H9 (cell line): ENCODE measurements at regions not wholly inside any gene's neighbourhood (a gene's known extent, or its start where the extent isn't known, plus 50 kb on each side); places are given as distances from the start of the nearest gene placed in this dataset.

Source experiments
- DNase-seq: peaks from one replicate; pipeline ENCODE4 v3.0.0-alpha.2; 2017
- H2AFZ ChIP-seq: one replicate; pipeline ENCODE4 v1.6.1; 2013; ENCODE audit warnings: mild to moderate bottlenecking, low read length, control low read depth, moderate library complexity
- H2AK5ac ChIP-seq: 2 replicates; pipeline ENCODE4 v1.6.1; 2013; ENCODE audit warnings: low read length, control low read depth, mixed read lengths; ENCODE audit not compliant: insufficient read length
- H2BK120ac ChIP-seq: one replicate; pipeline ENCODE4 v1.6.1; 2013; ENCODE audit warnings: low read depth, mild to moderate bottlenecking, low read length, control low read depth, inconsistent platforms; ENCODE audit not compliant: poor library complexity, severe bottlenecking
- H2BK12ac ChIP-seq: 2 replicates; pipeline ENCODE4 v1.6.1; 2013; ENCODE audit warnings: low read length, control low read depth, mixed read lengths, low read depth; ENCODE audit not compliant: insufficient read length
- H2BK15ac ChIP-seq: 2 replicates; pipeline ENCODE4 v1.6.1; 2013; ENCODE audit warnings: low read depth, low read length, control low read depth
- H2BK20ac ChIP-seq: one replicate; pipeline ENCODE4 v1.6.1; 2013; ENCODE audit warnings: low read depth, mild to moderate bottlenecking, low read length, control low read depth, inconsistent platforms; ENCODE audit not compliant: poor library complexity, severe bottlenecking
- H2BK5ac ChIP-seq: 2 replicates; pipeline ENCODE4 v1.6.1; 2013; ENCODE audit warnings: low read length, control low read depth, mixed read lengths; ENCODE audit not compliant: insufficient read length
- H3K14ac ChIP-seq: 2 replicates; pipeline ENCODE4 v1.6.1; 2013; ENCODE audit warnings: low read length, control low read depth; ENCODE audit not compliant: insufficient read depth
- H3K18ac ChIP-seq: 2 replicates; pipeline ENCODE4 v1.6.1; 2013; ENCODE audit warnings: low read depth, mild to moderate bottlenecking, mixed read lengths, low read length, control low read depth; ENCODE audit not compliant: insufficient read length
- H3K23ac ChIP-seq: 2 replicates; pipeline ENCODE4 v1.6.1; 2013; ENCODE audit warnings: low read length, control low read depth, mixed read lengths, low read depth; ENCODE audit not compliant: insufficient read length
- H3K23me2 ChIP-seq: 2 replicates; pipeline ENCODE4 v1.6.1; 2013; ENCODE audit warnings: low read depth, mild to moderate bottlenecking, mixed read lengths, low read length, control low read depth; ENCODE audit not compliant: insufficient read length, poor library complexity, severe bottlenecking
- H3K27ac ChIP-seq: 2 replicates; pipeline ENCODE4 v1.5.1; 2013; ENCODE audit warnings: low read length, control low read depth, mixed read lengths, low read depth; ENCODE audit not compliant: insufficient read length
- H3K27me3 ChIP-seq: 2 replicates; pipeline ENCODE4 v1.6.1; 2013; ENCODE audit warnings: low read length, control low read depth, inconsistent platforms; ENCODE audit not compliant: insufficient read depth
- H3K4ac ChIP-seq: 2 replicates; pipeline ENCODE4 v1.6.1; 2013; ENCODE audit warnings: low read depth, mild to moderate bottlenecking, control low read depth, inconsistent platforms, low read length, moderate library complexity
- H3K4me1 ChIP-seq: 2 replicates; pipeline ENCODE4 v1.6.1; 2013; ENCODE audit warnings: low read length, control low read depth, inconsistent platforms; ENCODE audit not compliant: insufficient read depth
- H3K4me2 ChIP-seq: 2 replicates; pipeline ENCODE4 v1.6.1; 2013; ENCODE audit warnings: low read length, control low read depth, mixed read lengths; ENCODE audit not compliant: insufficient read length, insufficient read depth
- H3K56ac ChIP-seq: 2 replicates; pipeline ENCODE4 v1.6.1; 2013; ENCODE audit warnings: low read depth, mild to moderate bottlenecking, mixed read lengths, low read length, control low read depth; ENCODE audit not compliant: insufficient read length
- H3K79me1 ChIP-seq: 2 replicates; pipeline ENCODE4 v1.6.1; 2013; ENCODE audit warnings: low read depth, mild to moderate bottlenecking, moderate library complexity, low read length, control low read depth, inconsistent platforms; ENCODE audit not compliant: insufficient read depth, poor library complexity, severe bottlenecking
- H3K79me2 ChIP-seq: 2 replicates; pipeline ENCODE4 v1.6.1; 2013; ENCODE audit warnings: low read length, control low read depth, inconsistent platforms; ENCODE audit not compliant: insufficient read depth
- H3K9ac ChIP-seq: 2 replicates; pipeline ENCODE4 v1.6.1; 2013; ENCODE audit warnings: low read length, control low read depth, mixed read lengths; ENCODE audit not compliant: insufficient read length; ENCODE audit errors: extremely low read depth
- H3K9me3 ChIP-seq: one replicate; pipeline ENCODE4 v1.6.1; 2013; ENCODE audit warnings: low read depth, low read length, inconsistent platforms; ENCODE audit not compliant: control insufficient read depth
- H3T11ph ChIP-seq: one replicate; pipeline ENCODE4 v1.6.1; 2013; ENCODE audit warnings: mild to moderate bottlenecking, low read length, control low read depth, inconsistent platforms
- H4K20me1 ChIP-seq: one replicate; pipeline ENCODE4 v1.6.1; 2013; ENCODE audit not compliant: control insufficient read depth, insufficient read length, insufficient read depth
- H4K5ac ChIP-seq: 2 replicates; pipeline ENCODE4 v1.6.1; 2013; ENCODE audit warnings: low read depth, mild to moderate bottlenecking, mixed read lengths, low read length, control low read depth; ENCODE audit not compliant: insufficient read length
- H4K8ac ChIP-seq: replicated peaks from 2 replicates; pipeline ENCODE4 v1.6.1; 2013; ENCODE audit warnings: low read length, control low read depth, mixed read lengths, low read depth; ENCODE audit not compliant: insufficient read length
- H4K91ac ChIP-seq: 2 replicates; pipeline ENCODE4 v1.6.1; 2013; ENCODE audit warnings: low read depth, mild to moderate bottlenecking, moderate library complexity, mixed read lengths, low read length, control low read depth; ENCODE audit not compliant: insufficient read length
- H3K27ac Mint-ChIP-seq, 3 experiments: 2 replicates in 2 of 3; 3 replicates in 1 of 3; pipeline ENCODE4 v1.8.0; 2020 to 2021; ENCODE audit warnings: mixed read lengths in 3 of 3, mild to moderate bottlenecking in 1 of 3, moderate library complexity in 1 of 3
- H3K27me3 Mint-ChIP-seq: 2 replicates; pipeline ENCODE4 v1.8.0; 2021; ENCODE audit warnings: low read depth, mild to moderate bottlenecking, moderate library complexity, mixed read lengths
- H3K36me3 Mint-ChIP-seq, 3 experiments: 2 replicates in 2 of 3; 3 replicates in 1 of 3; pipeline ENCODE4 v1.8.0; 2020 to 2021; ENCODE audit warnings: low read depth in 3 of 3, mixed read lengths in 3 of 3; ENCODE audit not compliant: insufficient read depth in 1 of 3
- H3K4me1 Mint-ChIP-seq, 2 experiments: 2 replicates each; pipeline ENCODE4 v1.8.0; 2020; ENCODE audit warnings: mixed read lengths in 2 of 2
- H3K4me3 Mint-ChIP-seq, 2 experiments: 2 replicates in 1 of 2; 3 replicates in 1 of 2; pipeline ENCODE4 v1.8.0; 2020 to 2021; ENCODE audit warnings: mild to moderate bottlenecking in 2 of 2, mixed read lengths in 2 of 2, moderate library complexity in 1 of 2
- H3K9me3 Mint-ChIP-seq, 2 experiments: 2 replicates in 1 of 2; 3 replicates in 1 of 2; pipeline ENCODE4 v1.8.0; 2020; ENCODE audit warnings: mild to moderate bottlenecking in 2 of 2, mixed read lengths in 2 of 2, moderate library complexity in 1 of 2
- WGBS: extraction: QIAGEN DNeasy Blood & Tissue Kit; methylation state at CpG from one replicate; pipeline ENCODE4 v1.1.7; 2013; ENCODE audit warnings: missing lambda C conversion rate, low lambda C conversion rate, mixed read lengths; ENCODE audit not compliant: insufficient read length; ENCODE audit errors: extremely low coverage; 5-methylcytosine and 5-hydroxymethylcytosine counted together
- TF ChIP-seq, protein P1 (sequence below): fragments of 200-600 bp; sonication (generic); conservative IDR thresholded peaks from 3 replicates; pipeline ENCODE4 v1.8.0; 2021; ENCODE audit warnings: antibody characterized with exemption, mild to moderate bottlenecking

DNA sequence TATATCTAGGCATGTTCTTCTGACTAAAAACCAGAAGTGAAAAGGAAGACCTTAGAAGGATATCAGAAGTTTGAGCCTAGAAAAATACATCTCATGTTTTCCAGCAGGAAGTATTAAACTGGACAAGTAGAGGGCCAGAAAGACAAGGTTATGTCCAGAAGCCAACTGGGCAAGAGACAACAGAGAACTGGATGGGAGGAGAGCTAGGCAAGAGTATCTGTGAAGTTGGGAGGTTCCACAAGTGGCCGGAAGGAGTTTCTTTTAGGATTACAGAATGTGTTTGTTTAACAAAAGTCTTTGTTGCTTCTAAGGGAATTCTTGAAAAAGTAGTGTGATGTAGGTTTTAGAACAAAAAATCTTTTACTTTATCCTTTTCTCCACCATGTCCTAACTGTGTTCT lies 86.4 kb downstream of the CYP26A1 start:
- Histone ChIP-seq H3K79me1 (no peaks in the 10 kb centered on the region), H3K56ac (no peak overlapping the region), H3K9me3 (no peaks in the 10 kb centered on the region), H3T11ph (no peak overlapping the region), H3K4me1 (no peaks in the 10 kb centered on the region), H3K4ac (no peak overlapping the region), H4K91ac (no peak overlapping the region), H3K18ac (no peak overlapping the region), H3K14ac (no peak overlapping the region), H2BK15ac (no peak overlapping the region), H4K5ac (no peak overlapping the region), H2BK5ac (no peak overlapping the region), H3K27me3 (no peaks in the 10 kb centered on the region), H2BK12ac (no peak overlapping the region), H3K4me2 (no peak overlapping the region), H4K20me1 (no peaks in the 10 kb centered on the region), H3K9ac (no peak overlapping the region), H2AK5ac (no peak overlapping the region), H3K23ac (no peak overlapping the region), H2AFZ (no peak overlapping the region), H2BK120ac (no peak overlapping the region), H3K23me2 (no peaks in the 10 kb centered on the region), H2BK20ac (no peak overlapping the region), H3K27ac (no peak overlapping the region), H3K79me2 (no peaks in the 10 kb centered on the region), H4K8ac (no peak overlapping the region)
- Mint-ChIP-seq H3K27ac (no peak overlapping the region), H3K9me3 (peaks cover 36% of the 10 kb centered on the region in 2 experiments), H3K36me3 (peaks cover 18 to 38% (median 22%) of the 10 kb centered on the region in 3 experiments), H3K4me3 (no peak overlapping the region), H3K4me1 (peaks cover 11 to 13% of the 10 kb centered on the region in 2 experiments), H3K27me3 (no peaks in the 10 kb centered on the region; the same call in 1 of the 2 replicates)
- no CpG with 5 or more reads among the region's 1 CpG for WGBS
- TF ChIP-seq, protein P1, sequence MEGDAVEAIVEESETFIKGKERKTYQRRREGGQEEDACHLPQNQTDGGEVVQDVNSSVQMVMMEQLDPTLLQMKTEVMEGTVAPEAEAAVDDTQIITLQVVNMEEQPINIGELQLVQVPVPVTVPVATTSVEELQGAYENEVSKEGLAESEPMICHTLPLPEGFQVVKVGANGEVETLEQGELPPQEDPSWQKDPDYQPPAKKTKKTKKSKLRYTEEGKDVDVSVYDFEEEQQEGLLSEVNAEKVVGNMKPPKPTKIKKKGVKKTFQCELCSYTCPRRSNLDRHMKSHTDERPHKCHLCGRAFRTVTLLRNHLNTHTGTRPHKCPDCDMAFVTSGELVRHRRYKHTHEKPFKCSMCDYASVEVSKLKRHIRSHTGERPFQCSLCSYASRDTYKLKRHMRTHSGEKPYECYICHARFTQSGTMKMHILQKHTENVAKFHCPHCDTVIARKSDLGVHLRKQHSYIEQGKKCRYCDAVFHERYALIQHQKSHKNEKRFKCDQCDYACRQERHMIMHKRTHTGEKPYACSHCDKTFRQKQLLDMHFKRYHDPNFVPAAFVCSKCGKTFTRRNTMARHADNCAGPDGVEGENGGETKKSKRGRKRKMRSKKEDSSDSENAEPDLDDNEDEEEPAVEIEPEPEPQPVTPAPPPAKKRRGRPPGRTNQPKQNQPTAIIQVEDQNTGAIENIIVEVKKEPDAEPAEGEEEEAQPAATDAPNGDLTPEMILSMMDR = no peak
- no peak for DNase-seq
